Ishikawa (cell line): ENCODE measurements at regions not wholly inside any gene's neighbourhood (a gene's known extent, or its start where the extent isn't known, plus 50 kb on each side); places are given as distances from the start of the nearest gene placed in this dataset.

Experiments
- CEBPB ChIP-seq: IDR thresholded peaks from 2 replicates; pipeline ENCODE4 v1.6.1; 2012
- EGR1 ChIP-seq: IDR thresholded peaks from 2 replicates; pipeline ENCODE4 v1.6.1; 2012
- EP300 ChIP-seq: IDR thresholded peaks from 2 replicates; pipeline ENCODE4 v1.6.1; 2012; ENCODE audit warnings: borderline replicate concordance
- RAD21 ChIP-seq: IDR thresholded peaks from 2 replicates; pipeline ENCODE4 v1.6.1; 2012; ENCODE audit warnings: low read depth
- TAF1 ChIP-seq: IDR thresholded peaks from 2 replicates; pipeline ENCODE4 v1.6.1; 2012; ENCODE audit warnings: low read depth, mild to moderate bottlenecking
- TCF12 ChIP-seq: IDR thresholded peaks from 2 replicates; pipeline ENCODE4 v1.6.1; 2012; ENCODE audit warnings: low read depth
- YY1 ChIP-seq: IDR thresholded peaks from 2 replicates; pipeline ENCODE4 v1.6.1; 2012; ENCODE audit warnings: low read depth
- ZBTB7A ChIP-seq: IDR thresholded peaks from 2 replicates; pipeline ENCODE4 v1.6.1; 2012; ENCODE audit warnings: low read depth
- TF ChIP-seq, protein P1 (sequence below): IDR thresholded peaks from 2 replicates; pipeline ENCODE4 v1.6.1; 2012
- TF ChIP-seq, protein P2 (sequence below): IDR thresholded peaks from 2 replicates; pipeline ENCODE4 v1.6.1; 2012; ENCODE audit warnings: low read depth, mild to moderate bottlenecking

DNA sequence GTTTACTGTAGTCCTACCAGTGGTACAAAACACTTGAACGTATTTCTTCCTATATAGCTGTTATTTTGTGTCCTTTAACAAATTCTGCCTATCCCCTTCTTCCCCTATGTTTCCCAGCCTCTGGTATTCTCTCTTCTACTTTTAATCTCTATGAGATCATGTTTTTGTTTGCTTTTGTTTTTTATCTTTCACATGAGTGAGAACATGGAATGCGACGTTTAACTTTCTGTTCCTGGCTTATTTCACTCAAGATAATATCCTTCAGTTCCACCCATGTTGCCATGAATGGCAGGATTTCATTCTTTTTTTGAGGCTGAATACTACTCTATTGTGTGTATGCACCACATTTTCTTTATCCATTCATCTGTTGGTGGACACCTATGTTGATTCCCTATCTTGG, 634.4 kb upstream of the WWC1 start:
- TF ChIP-seq EP300 (no peak), TCF12 (no peak), ZBTB7A (no peak), TAF1 (no peak), RAD21 (no peak), YY1 (no peak), CEBPB (no peak), EGR1 (no peak)
- TF ChIP-seq, protein P1, sequence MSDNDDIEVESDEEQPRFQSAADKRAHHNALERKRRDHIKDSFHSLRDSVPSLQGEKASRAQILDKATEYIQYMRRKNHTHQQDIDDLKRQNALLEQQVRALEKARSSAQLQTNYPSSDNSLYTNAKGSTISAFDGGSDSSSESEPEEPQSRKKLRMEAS = no peak
- TF ChIP-seq, protein P2, sequence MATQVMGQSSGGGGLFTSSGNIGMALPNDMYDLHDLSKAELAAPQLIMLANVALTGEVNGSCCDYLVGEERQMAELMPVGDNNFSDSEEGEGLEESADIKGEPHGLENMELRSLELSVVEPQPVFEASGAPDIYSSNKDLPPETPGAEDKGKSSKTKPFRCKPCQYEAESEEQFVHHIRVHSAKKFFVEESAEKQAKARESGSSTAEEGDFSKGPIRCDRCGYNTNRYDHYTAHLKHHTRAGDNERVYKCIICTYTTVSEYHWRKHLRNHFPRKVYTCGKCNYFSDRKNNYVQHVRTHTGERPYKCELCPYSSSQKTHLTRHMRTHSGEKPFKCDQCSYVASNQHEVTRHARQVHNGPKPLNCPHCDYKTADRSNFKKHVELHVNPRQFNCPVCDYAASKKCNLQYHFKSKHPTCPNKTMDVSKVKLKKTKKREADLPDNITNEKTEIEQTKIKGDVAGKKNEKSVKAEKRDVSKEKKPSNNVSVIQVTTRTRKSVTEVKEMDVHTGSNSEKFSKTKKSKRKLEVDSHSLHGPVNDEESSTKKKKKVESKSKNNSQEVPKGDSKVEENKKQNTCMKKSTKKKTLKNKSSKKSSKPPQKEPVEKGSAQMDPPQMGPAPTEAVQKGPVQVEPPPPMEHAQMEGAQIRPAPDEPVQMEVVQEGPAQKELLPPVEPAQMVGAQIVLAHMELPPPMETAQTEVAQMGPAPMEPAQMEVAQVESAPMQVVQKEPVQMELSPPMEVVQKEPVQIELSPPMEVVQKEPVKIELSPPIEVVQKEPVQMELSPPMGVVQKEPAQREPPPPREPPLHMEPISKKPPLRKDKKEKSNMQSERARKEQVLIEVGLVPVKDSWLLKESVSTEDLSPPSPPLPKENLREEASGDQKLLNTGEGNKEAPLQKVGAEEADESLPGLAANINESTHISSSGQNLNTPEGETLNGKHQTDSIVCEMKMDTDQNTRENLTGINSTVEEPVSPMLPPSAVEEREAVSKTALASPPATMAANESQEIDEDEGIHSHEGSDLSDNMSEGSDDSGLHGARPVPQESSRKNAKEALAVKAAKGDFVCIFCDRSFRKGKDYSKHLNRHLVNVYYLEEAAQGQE = no peak
